T-helper 2 cell treated with Interferon-gamma antibody and Interleukin-4, amounts not matched to agents 5 μg/mL and 100 μg/mL, for 36 hours (primary cell): ENCODE measurements at regions not wholly inside any gene's neighbourhood (a gene's known extent, or its start where the extent isn't known, plus 50 kb on each side); places are given as distances from the start of the nearest gene placed in this dataset.
"Not testable (repeated sequence)": the region's sequence is repeated elsewhere in the genome, so short reads cannot be mapped to it uniquely, and the experiment has no call there.

Experiments
- DNase-seq: peaks from one replicate; pipeline ENCODE4 v3.0.0; 2021; ENCODE audit warnings: low spot score
- H3K27ac Mint-ChIP-seq: one replicate; pipeline ENCODE4 v1.8.0; 2021; ENCODE audit warnings: mild to moderate bottlenecking, mixed read lengths
- H3K27me3 Mint-ChIP-seq: one replicate; pipeline ENCODE4 v1.8.0; 2021; ENCODE audit warnings: low read depth, mixed read lengths
- H3K36me3 Mint-ChIP-seq: one replicate; pipeline ENCODE4 v1.8.0; 2021; ENCODE audit warnings: low read depth, mixed read lengths
- H3K4me1 Mint-ChIP-seq: one replicate; pipeline ENCODE4 v1.8.0; 2021; ENCODE audit warnings: low read depth, mixed read lengths
- H3K4me3 Mint-ChIP-seq: one replicate; pipeline ENCODE4 v1.8.0; 2022; ENCODE audit warnings: mild to moderate bottlenecking, moderate library complexity, mixed read lengths
- H3K9me3 Mint-ChIP-seq: one replicate; pipeline ENCODE4 v1.8.0; 2021; ENCODE audit warnings: mixed read lengths

DNA sequence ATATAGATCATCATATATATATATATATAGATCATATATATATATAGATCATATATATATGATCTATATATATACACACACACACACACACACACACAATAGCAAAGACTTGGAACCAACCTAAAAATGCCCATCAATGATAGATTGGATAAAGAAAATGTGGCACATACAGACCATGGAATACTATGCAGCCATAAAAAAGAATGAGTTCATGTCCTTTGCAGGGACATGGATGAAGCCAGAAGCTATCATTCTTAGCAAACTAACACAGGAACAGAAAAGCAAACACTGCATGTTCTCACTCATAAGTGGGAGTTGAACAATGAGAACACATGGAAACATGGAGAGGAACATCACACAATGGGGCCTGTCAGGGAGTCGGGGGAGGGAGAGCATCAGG, 285.6 kb upstream of the FN1 start:
- not testable (repeated sequence) for DNase-seq, H3K9me3 Mint-ChIP-seq, H3K36me3 Mint-ChIP-seq, H3K27ac Mint-ChIP-seq, H3K4me3 Mint-ChIP-seq, H3K27me3 Mint-ChIP-seq, H3K4me1 Mint-ChIP-seq

DNA sequence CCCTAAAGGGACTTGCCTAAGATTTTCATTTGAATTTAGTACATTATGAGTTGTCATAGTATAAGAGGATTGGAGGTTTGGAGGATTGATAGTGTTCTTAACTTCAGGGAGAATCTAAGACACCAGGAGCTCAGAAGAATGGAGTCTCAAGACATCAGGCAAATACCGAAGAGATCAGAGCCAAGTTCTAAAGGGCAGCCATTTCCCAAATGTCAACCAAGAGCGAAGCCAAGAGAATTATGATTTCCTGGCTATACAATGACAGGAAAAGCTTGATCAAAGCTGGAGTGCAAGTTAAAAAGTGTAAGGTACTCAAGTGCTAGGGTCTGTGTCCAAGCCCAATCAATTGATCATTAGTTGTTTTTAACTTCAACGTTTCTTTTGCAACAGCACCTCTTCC, 283.0 kb upstream of the FN1 start:
- DNase-seq, result no peak
- Mint-ChIP-seq H3K27ac (no peak overlapping the region), H3K4me1 (no peaks in the 10 kb centered on the region), H3K4me3 (no peak overlapping the region), H3K36me3 (no peaks in the 10 kb centered on the region), H3K9me3 (no peaks in the 10 kb centered on the region), H3K27me3 (no peaks in the 10 kb centered on the region)

DNA sequence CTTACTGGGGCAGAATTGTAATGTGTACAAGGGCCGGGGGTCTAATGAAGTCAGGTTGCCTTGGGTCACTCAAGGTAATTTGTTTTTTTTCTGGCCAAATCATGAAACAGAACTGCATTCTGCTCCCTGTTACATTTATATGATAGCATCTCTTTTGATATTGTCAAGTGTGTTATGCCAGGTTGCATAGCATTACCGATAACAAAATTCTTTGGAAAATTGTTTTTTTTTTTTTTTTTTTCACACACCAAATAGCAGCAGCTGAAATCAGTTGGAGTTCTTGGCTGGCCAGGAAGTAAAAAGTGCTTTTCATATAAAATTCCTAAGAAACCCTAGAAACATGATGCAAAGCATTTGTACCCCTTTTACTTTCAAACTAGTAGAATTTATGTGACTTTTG, 282.6 kb upstream of the FN1 start:
- Mint-ChIP-seq H3K36me3 (no peaks in the 10 kb centered on the region), H3K27me3 (no peaks in the 10 kb centered on the region), H3K4me1 (no peaks in the 10 kb centered on the region), H3K4me3 (no peak overlapping the region), H3K27ac (no peak overlapping the region), H3K9me3 (no peaks in the 10 kb centered on the region)
- DNase-seq, result no peak

DNA sequence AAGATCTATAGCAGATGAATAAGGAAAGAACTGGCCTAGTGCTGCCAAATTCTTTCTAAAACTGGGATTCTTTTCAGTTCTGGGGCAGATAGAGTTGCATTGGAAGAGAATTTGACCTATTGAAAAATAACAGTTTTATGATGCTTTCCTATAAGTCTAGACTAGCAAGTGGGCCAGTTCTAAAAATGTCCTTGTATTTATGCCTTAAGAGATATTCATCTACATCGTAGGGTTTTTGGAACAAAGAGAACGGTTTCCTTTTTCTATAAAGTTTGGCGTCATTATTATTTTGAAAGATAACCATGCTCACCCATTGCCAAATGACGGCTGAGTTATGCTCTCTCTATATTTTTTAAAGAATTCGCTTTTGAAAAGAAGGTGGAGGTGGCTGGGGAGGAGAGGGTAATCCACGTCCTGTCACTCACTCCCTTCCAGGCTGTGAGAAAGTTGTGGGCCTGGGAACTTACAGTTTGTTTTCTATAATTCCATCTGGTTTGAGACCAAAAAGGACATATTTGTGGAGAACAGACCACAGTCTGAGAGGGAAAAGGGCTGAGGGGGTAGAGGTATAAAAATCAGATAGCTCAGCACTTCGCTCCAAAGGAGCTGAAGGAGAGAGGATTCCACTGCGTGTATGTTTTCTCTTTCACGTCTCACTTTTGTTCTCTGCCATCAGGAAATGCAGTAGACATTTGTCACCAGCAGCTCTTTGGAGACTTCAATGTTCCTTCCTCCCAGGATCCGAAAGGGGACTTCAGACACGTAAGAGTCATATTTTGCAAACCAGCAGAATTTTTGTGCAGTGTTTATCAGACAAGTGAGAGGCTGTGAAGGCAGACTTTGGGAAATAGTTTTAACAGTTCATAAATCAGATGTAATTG, 281.9 kb upstream of the FN1 start:
- DNase-seq, result no peak
- no peaks in the 10 kb centered on the region for H3K9me3 Mint-ChIP-seq

DNA sequence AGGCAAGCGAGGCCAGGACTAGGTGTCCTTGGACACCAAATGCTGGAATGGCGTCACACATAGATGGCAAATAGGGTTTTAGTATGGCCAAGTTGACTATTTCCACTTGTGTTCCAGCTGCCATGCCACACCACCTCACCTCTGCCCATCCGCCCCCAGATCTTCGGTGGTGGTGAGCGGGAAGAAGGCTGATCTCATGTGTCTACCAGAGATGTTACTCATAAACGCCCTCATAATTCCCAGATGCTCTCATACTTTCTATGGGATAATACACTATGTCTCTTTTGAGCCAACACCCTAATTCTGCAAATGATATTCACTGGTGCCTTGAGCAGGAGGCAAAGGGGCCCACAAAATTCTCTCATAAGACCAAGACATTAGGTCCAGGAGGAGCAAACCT, 281.1 kb upstream of the FN1 start:
- H3K27ac Mint-ChIP-seq, result no peak overlapping the region
- no peaks in the 10 kb centered on the region for H3K27me3 Mint-ChIP-seq
- no peak for DNase-seq
- no peak overlapping the region for H3K4me3 Mint-ChIP-seq
- no peaks in the 10 kb centered on the region for H3K9me3 Mint-ChIP-seq
- no peaks in the 10 kb centered on the region for H3K36me3 Mint-ChIP-seq
- no peaks in the 10 kb centered on the region for H3K4me1 Mint-ChIP-seq

More for the DNA sequence above, 281.9 kb upstream of the FN1 start:
- Mint-ChIP-seq H3K4me1 (no peaks in the 10 kb centered on the region), H3K4me3 (no peak overlapping the region), H3K36me3 (no peaks in the 10 kb centered on the region), H3K27me3 (no peaks in the 10 kb centered on the region), H3K27ac (no peak overlapping the region)

DNA sequence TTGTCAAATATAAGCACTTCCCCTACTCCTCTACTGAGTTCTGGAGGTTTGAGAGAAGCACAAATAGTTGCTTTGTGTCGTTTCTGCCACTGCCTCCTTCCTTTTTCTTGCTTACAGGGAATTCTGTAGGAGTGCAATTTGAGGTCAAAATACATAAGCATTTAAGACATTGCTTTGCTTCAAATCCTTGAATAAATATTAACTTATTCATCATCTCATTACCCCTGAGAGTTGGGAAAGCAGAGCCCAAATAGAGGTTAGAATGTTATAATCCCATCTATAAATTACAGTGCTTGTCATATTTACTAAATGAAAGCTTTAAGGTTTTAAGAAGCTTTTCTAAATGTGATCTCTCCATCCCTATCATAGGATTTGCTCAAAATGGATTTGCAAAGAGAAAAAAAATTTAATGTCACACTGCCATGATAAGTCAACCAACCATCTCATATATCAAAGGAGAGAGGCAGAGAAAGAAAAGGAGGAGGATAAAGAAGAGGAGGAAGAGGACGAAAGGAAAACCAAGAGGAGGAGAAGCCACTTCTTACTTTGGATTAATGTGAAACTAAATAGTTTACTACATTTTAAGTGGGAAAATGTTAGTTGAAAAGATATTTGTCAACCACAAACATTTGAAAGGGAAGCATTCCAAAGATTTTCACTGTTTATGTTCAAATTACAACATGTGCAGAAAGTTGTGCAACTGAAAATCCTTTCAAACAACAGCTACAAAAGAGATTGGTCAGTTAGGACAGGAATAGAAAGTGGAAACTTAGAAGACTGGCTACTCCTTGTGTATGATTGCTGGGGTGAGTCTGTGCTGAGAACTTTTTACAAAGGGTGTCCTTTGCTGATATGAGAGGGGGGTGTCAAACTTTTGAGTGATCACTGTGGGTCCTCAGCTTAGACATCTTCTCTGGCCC, 277.3 kb upstream of the FN1 start:
- Mint-ChIP-seq H3K27me3 (no peaks in the 10 kb centered on the region), H3K4me1 (no peaks in the 10 kb centered on the region), H3K9me3 (no peaks in the 10 kb centered on the region), H3K27ac (no peak overlapping the region), H3K36me3 (no peaks in the 10 kb centered on the region), H3K4me3 (no peak overlapping the region)
- DNase-seq, result no peak

DNA sequence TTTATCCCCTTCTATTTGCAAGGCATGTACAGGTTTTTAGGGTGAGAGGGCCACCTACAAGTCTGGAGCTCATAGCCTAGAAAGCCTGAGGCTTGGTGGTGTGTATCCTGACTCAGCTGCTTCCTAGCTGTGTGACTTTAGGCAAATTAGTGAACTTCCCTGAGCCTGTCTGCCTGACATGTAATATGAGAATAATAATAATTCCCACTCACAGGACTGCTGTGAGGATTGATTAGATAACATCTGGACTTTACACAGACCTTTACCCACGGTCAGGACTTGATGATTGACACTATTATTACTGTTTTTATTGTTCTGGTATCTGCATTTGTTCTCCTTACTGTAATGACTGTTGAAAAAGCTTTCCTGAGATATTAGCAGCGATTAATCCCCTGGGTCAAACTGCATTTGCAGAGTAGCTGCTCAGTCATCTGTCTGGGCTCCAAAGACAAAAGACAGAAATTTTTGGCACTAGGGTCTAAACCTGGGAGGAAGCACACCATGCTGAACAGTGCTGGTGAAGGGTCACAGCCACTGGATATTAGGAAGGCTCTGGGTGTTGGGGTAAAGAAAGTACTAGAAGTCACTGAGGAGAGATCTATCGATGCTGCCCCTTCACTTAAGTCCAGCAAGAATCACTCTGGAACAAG, 276.5 kb upstream of the FN1 start:
- no peak overlapping the region for H3K27ac Mint-ChIP-seq
- no peak overlapping the region for H3K4me3 Mint-ChIP-seq
- no peaks in the 10 kb centered on the region for H3K9me3 Mint-ChIP-seq
- no peaks in the 10 kb centered on the region for H3K4me1 Mint-ChIP-seq
- no peaks in the 10 kb centered on the region for H3K27me3 Mint-ChIP-seq
- H3K36me3 Mint-ChIP-seq, result no peaks in the 10 kb centered on the region
- DNase-seq, result no peak

DNA sequence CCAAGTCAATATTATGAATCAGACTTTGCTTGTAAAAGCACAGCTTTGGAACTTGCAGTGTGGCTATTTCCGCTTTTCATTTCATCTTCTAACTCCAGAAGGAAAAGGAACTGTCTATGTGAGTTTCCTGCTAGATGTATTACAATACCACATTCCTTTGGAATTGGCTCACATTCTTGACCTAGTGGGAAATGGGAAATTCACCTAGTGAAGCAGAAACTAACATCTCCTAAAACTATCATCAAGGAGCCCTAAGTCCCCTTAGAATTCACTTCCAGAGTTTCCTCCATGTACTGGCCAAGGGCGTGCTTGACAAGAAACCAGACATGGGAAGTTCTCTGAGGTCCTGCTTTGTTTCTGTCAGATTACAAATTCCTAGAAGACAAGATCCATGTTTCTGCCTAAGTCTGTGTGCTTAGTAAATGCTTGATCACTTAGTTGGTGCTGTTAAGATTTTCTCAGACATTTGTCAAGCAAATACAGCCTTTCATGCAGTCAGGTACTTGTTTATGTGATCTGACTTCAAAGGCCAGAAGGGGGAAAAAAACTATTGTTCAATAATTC, 275.7 kb upstream of the FN1 start:
- no peaks in the 10 kb centered on the region for H3K9me3 Mint-ChIP-seq
- H3K27ac Mint-ChIP-seq, result no peak overlapping the region
- no peaks in the 10 kb centered on the region for H3K27me3 Mint-ChIP-seq
- no peak overlapping the region for H3K4me3 Mint-ChIP-seq
- no peaks in the 10 kb centered on the region for H3K4me1 Mint-ChIP-seq
- no peak for DNase-seq
- no peaks in the 10 kb centered on the region for H3K36me3 Mint-ChIP-seq

DNA sequence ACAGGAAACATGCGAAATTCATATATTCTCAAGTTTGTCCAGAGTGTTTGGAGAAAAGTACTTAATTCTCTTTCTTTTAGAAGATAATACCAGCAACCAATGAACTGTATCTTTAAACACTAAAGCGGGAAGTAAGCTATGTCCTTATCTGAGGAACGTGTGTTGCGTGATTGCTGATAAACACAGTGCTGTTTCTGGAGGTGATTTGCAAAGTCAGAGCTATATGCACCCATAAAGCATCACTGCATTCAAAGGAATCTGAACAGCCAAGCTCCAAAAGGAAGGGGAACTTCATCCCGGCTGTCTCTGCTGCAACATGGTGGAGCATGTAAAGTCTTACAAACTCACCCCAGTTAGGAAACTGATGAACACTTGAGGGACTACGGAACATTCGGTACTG, 271.7 kb upstream of the FN1 start:
- no peaks in the 10 kb centered on the region for H3K36me3 Mint-ChIP-seq
- H3K4me3 Mint-ChIP-seq, result no peak overlapping the region
- no peaks in the 10 kb centered on the region for H3K27me3 Mint-ChIP-seq
- no peak overlapping the region for H3K27ac Mint-ChIP-seq
- no peak for DNase-seq
- no peaks in the 10 kb centered on the region for H3K4me1 Mint-ChIP-seq
- no peaks in the 10 kb centered on the region for H3K9me3 Mint-ChIP-seq

DNA sequence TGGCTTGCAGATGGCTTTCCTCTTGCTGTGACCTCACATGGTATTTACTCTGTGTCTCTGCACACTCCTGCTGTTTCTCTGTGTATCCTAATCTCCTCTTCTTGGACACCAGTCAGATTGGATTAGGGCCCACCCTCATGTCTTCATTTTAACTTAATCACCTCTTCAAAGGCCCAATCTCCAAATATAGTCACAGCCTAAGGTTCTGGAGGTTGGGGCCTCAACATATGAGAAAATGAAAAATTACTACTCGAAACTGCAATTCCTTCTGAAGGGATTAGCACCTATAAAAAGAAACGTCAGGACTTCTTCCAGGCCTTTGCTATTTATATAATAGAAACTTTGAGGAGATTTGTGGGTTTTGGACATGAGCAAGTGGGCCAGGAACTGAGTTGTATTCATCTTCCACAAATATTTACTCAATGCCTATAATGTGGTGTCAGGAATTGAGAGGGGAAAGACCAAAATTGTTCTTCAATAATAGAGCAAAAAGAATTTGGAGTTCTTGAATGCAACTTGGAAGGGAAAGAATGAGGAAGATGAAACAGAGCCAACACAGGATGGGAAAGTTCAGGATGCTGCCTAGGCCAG, 270.0 kb upstream of the FN1 start:
- H3K27ac Mint-ChIP-seq, result no peak overlapping the region
- H3K27me3 Mint-ChIP-seq, result no peaks in the 10 kb centered on the region
- no peaks in the 10 kb centered on the region for H3K4me1 Mint-ChIP-seq
- no peaks in the 10 kb centered on the region for H3K9me3 Mint-ChIP-seq
- H3K4me3 Mint-ChIP-seq, result no peak overlapping the region
- DNase-seq, result no peak
- H3K36me3 Mint-ChIP-seq, result no peaks in the 10 kb centered on the region

DNA sequence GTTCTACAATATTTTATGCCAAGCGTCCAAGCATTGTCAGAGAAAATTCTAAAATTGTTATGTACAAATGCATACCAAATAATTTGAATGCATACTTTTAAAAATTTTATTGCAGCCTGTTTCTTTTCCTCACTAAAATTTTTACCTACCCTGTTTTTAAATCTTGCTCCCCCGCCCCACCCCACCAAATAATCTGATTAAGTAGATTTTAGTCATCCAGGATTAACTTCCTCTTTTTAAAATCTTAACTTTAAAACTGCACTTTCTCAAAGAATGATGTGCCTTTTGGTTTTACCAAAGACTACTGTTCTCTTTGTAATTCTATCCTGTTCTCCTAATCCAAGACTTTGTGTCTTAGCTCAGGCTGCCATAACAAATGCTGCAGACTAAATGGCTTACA, 269.4 kb upstream of the FN1 start:
- Mint-ChIP-seq H3K27ac (no peak overlapping the region), H3K4me1 (no peaks in the 10 kb centered on the region), H3K4me3 (no peak overlapping the region), H3K9me3 (no peaks in the 10 kb centered on the region), H3K27me3 (no peaks in the 10 kb centered on the region), H3K36me3 (no peaks in the 10 kb centered on the region)
- DNase-seq, result no peak

DNA sequence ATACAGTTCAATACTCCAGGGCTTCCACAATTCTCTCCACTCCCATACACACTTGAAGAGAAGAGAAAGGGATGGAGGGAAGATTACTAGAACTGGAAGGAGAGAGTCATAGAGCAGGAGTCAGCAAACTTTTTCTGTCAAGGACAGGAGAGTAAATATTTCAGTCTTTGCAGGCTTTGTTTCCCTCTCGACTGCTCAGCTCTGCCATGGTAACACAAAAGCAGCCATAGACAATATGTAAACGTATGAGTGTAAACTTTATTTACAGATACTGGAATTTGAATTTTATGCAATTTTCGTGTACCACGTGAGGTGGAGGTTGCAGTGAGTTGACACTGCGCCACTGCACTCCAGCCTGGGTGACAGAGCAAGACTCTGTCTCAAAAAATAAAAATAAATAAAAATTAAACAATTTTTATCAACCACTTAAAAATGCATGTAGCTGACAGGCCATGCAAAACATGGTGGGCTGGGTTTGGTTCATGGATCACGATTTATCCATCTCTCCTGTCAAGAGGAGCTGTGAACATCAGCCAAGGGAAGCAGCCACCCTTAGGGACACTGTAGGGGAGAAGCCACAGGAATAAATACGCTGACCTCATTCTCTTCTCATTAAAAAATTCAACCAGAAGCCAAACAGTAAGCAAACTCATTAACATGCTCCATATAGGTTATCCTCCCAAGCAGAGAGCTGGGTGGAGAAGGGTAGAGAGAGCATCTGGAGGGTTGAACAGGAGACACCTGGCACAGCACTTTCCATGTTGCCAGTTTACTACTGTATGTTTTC, 266.4 kb upstream of the FN1 start:
- Mint-ChIP-seq H3K27me3 (no peaks in the 10 kb centered on the region), H3K4me1 (no peaks in the 10 kb centered on the region), H3K9me3 (no peaks in the 10 kb centered on the region), H3K36me3 (no peaks in the 10 kb centered on the region), H3K4me3 (no peak overlapping the region), H3K27ac (no peak overlapping the region)
- no peak for DNase-seq
